IMR-90 (cell line): ENCODE measurements at regions not wholly inside any gene's neighbourhood (a gene's known extent, or its start where the extent isn't known, plus 50 kb on each side); places are given as distances from the start of the nearest gene placed in this dataset.

Experiments used
- ATAC-seq: fragments of 200-7000 bp; cut with Tn5 transposase; 2 replicates; pipeline ENCODE4 v1.9.1; 2020; ENCODE audit warnings: low read depth, mild to moderate bottlenecking, moderate library complexity
- BruUV-seq: library from RNA; stranded (reverse); fragments of 400-500 nt; replicated peaks from 2 replicates; lab custom pipeline; 2021; lab: Mats Ljungman, UMichigan
- CTCF ChIA-PET: fragments of 300-600 bp; formaldehyde crosslinking; extraction: SDS; loops from one replicate; lab custom pipeline; 2021; ENCODE audit warnings: antibody characterized with exemption; lab: Yijun Ruan, JAX
- POLR2A ChIA-PET: fragments of 300-600 bp; sonication (Branson Sonifier 250); formaldehyde crosslinking; loops from one replicate; lab custom pipeline; 2022; ENCODE audit warnings: antibody characterized with exemption; ENCODE audit not compliant: unreplicated experiment; lab: Charles Lee
- DNase-seq: peaks from one replicate; pipeline ENCODE4 v3.0.0; 2013
- H2AFZ ChIP-seq: replicated peaks from 2 replicates; pipeline ENCODE3; 2013; ENCODE audit warnings: low read length, mild to moderate bottlenecking; ENCODE audit not compliant: poor library complexity
- H2AK5ac ChIP-seq: 2 replicates; pipeline ENCODE4 v1.6.1; 2013; ENCODE audit warnings: low read depth, low read length, inconsistent platforms
- H2AK9ac ChIP-seq: replicated peaks from 2 replicates; pipeline ENCODE3; 2013; ENCODE audit warnings: mild to moderate bottlenecking, low read depth, low read length, moderate library complexity; ENCODE audit not compliant: poor library complexity
- H2BK120ac ChIP-seq: 2 replicates; pipeline ENCODE4 v1.6.1; 2013; ENCODE audit warnings: low read depth, low read length, inconsistent platforms
- H2BK15ac ChIP-seq: 3 replicates; pipeline ENCODE4 v1.6.1; 2013; ENCODE audit warnings: low read depth, low read length, inconsistent platforms
- H2BK20ac ChIP-seq: 2 replicates; pipeline ENCODE4 v1.6.1; 2013; ENCODE audit warnings: low read depth, mild to moderate bottlenecking, inconsistent platforms, low read length, moderate library complexity
- H2BK5ac ChIP-seq: 2 replicates; pipeline ENCODE4 v1.6.1; 2013; ENCODE audit warnings: mild to moderate bottlenecking, low read depth, low read length, inconsistent platforms; ENCODE audit not compliant: poor library complexity, severe bottlenecking
- H3K14ac ChIP-seq: replicated peaks from 2 replicates; pipeline ENCODE4 v1.6.1; 2013; ENCODE audit warnings: low read depth, low read length, inconsistent platforms
- H3K18ac ChIP-seq: 2 replicates; pipeline ENCODE4 v1.6.1; 2013; ENCODE audit warnings: low read depth, low read length, control low read depth
- H3K23ac ChIP-seq: 2 replicates; pipeline ENCODE4 v1.6.1; 2013; ENCODE audit warnings: low read depth, low read length, inconsistent platforms
- H3K27ac ChIP-seq: 2 replicates; pipeline ENCODE4 v1.5.1; 2013; ENCODE audit warnings: mild to moderate bottlenecking, control low read depth, low read length; ENCODE audit not compliant: insufficient read depth
- H3K27me3 ChIP-seq: 2 replicates; pipeline ENCODE4 v1.6.1; 2013; ENCODE audit warnings: low read length; ENCODE audit not compliant: control insufficient read depth, insufficient read depth
- H3K36me3 ChIP-seq: 2 replicates; pipeline ENCODE4 v1.6.1; 2013; ENCODE audit warnings: low read length, mixed read lengths; ENCODE audit not compliant: control insufficient read depth, insufficient read depth
- H3K4ac ChIP-seq: 2 replicates; pipeline ENCODE4 v1.6.1; 2013; ENCODE audit warnings: low read depth, low read length, inconsistent platforms
- H3K4me1 ChIP-seq: 2 replicates; pipeline ENCODE4 v1.6.1; 2013; ENCODE audit warnings: low read length, mixed read lengths; ENCODE audit not compliant: control insufficient read depth, insufficient read depth
- H3K4me2 ChIP-seq: 2 replicates; pipeline ENCODE4 v1.6.1; 2013; ENCODE audit warnings: low read depth, mild to moderate bottlenecking, control low read depth, low read length, moderate library complexity
- H3K4me3 ChIP-seq: 2 replicates; pipeline ENCODE4 v1.5.1; 2013; ENCODE audit warnings: low read depth, mild to moderate bottlenecking, control low read depth, low read length, moderate library complexity; ENCODE audit not compliant: insufficient read depth
- H3K56ac ChIP-seq: 2 replicates; pipeline ENCODE4 v1.6.1; 2013; ENCODE audit warnings: low read length, inconsistent platforms; ENCODE audit not compliant: insufficient read depth; ENCODE audit errors: extremely low read depth
- H3K79me1 ChIP-seq, 2 experiments: 2 replicates each; pipeline ENCODE4 v1.6.1; 2013; ENCODE audit warnings: low read length in 2 of 2, inconsistent platforms in 1 of 2, low read depth in 1 of 2
- H3K9ac ChIP-seq: 2 replicates; pipeline ENCODE4 v1.6.1; 2013; ENCODE audit warnings: low read depth, low read length, control low read depth
- H3K9me1 ChIP-seq: 2 replicates; pipeline ENCODE4 v1.6.1; 2013; ENCODE audit warnings: low read length, inconsistent platforms; ENCODE audit not compliant: insufficient read depth
- H3K9me3 ChIP-seq: 2 replicates; pipeline ENCODE4 v1.6.1; 2013; ENCODE audit warnings: low read length; ENCODE audit not compliant: control insufficient read depth, insufficient read depth
- H4K20me1 ChIP-seq: 2 replicates; pipeline ENCODE4 v1.6.1; 2013; ENCODE audit warnings: low read length, inconsistent platforms; ENCODE audit not compliant: insufficient read depth
- H4K5ac ChIP-seq: 2 replicates; pipeline ENCODE4 v1.6.1; 2013; ENCODE audit warnings: mild to moderate bottlenecking, low read depth, low read length, control low read depth
- H4K8ac ChIP-seq, 2 experiments: 2 replicates each; pipeline ENCODE4 v1.6.1; 2013; ENCODE audit warnings: low read depth in 2 of 2, low read length in 2 of 2, control low read depth in 1 of 2, inconsistent platforms in 1 of 2
- H4K91ac ChIP-seq: 2 replicates; pipeline ENCODE4 v1.6.1; 2013; ENCODE audit warnings: low read depth, low read length, inconsistent platforms; ENCODE audit not compliant: insufficient read depth
- BHLHE40 ChIP-seq: fragments of 150-350 bp; IDR thresholded peaks from 2 replicates; pipeline ENCODE4 v1.6.1; 2016; ENCODE audit warnings: mild to moderate bottlenecking, low read depth, low read length
- CEBPB ChIP-seq: IDR thresholded peaks from 2 replicates; pipeline ENCODE4 v1.6.1; 2012; ENCODE audit warnings: low read depth, low read length, improper control_type of control experiment
- CHD1 ChIP-seq: IDR thresholded peaks from 2 replicates; pipeline ENCODE4 v1.6.1; 2012; ENCODE audit warnings: low read depth, low read length, improper control_type of control experiment
- FOS ChIP-seq: fragments of 150-350 bp; IDR thresholded peaks from 2 replicates; pipeline ENCODE4 v1.6.1; 2016; ENCODE audit warnings: low read depth, low read length
- MAFK ChIP-seq: IDR thresholded peaks from 2 replicates; pipeline ENCODE4 v1.6.1; 2012; ENCODE audit warnings: low read depth, low read length, improper control_type of control experiment
- MAZ ChIP-seq: IDR thresholded peaks from 2 replicates; pipeline ENCODE4 v1.6.1; 2012; ENCODE audit warnings: low read depth, mild to moderate bottlenecking, low read length, improper control_type of control experiment, moderate library complexity, borderline replicate concordance
- MXI1 ChIP-seq: IDR thresholded peaks from 2 replicates; pipeline ENCODE4 v1.6.1; 2012; ENCODE audit warnings: low read depth, mild to moderate bottlenecking, low read length, moderate library complexity, borderline replicate concordance
- NFE2L2 ChIP-seq: fragments of 150-350 bp; IDR thresholded peaks from 2 replicates; pipeline ENCODE4 v1.6.1; 2016; ENCODE audit warnings: low read depth, mild to moderate bottlenecking, low read length
- POLR2A ChIP-seq: IDR thresholded peaks from 2 replicates; pipeline ENCODE4 v1.6.1; 2012; ENCODE audit warnings: mild to moderate bottlenecking, low read depth, low read length
- RAD21 ChIP-seq: IDR thresholded peaks from 2 replicates; pipeline ENCODE4 v1.6.1; 2012; ENCODE audit warnings: low read length, improper control_type of control experiment
- RCOR1 ChIP-seq: IDR thresholded peaks from 2 replicates; pipeline ENCODE4 v1.6.1; 2012; ENCODE audit warnings: mild to moderate bottlenecking, low read length, improper control_type of control experiment; ENCODE audit not compliant: insufficient replicate concordance
- RFX5 ChIP-seq: IDR thresholded peaks from 2 replicates; pipeline ENCODE4 v1.8.0; 2012; ENCODE audit warnings: low read depth, mild to moderate bottlenecking, low read length, moderate library complexity
- SMC3 ChIP-seq: fragments of 150-350 bp; IDR thresholded peaks from 2 replicates; pipeline ENCODE4 v1.6.1; 2016; ENCODE audit warnings: low read depth, mild to moderate bottlenecking, antibody characterized with exemption, low read length, moderate library complexity
- WGBS, 2 experiments: methylation state at CpG; one replicate each; pipeline versions ENCODE4 v1.1.5 to v1.1.7; 2013; ENCODE audit warnings: missing lambda C conversion rate in 2 of 2; ENCODE audit not compliant: insufficient read length in 1 of 2; ENCODE audit errors: extremely low coverage in 2 of 2; 5-methylcytosine and 5-hydroxymethylcytosine counted together
- dilution Hi-C: fragments of 300-500 bp; cut with HindIII; formaldehyde crosslinking; loops from one replicate; pipeline ENCODE4 v1.14.3; 2018; ENCODE audit warnings: low sequenced_read_pairs; ENCODE audit not compliant: unreplicated experiment
- in situ Hi-C: fragments of 300-500 bp; cut with MboI; formaldehyde crosslinking; loops from 3 replicates; pipeline ENCODE4 v1.14.3; 2019; ENCODE audit warnings: low sequenced_read_pairs, inconsistent platforms, mixed read lengths
- intact Hi-C: fragments of 100-400 bp; cut with micrococcal nuclease; formaldehyde crosslinking; loops from 2 replicates; pipeline ENCODE4 v1.10.0; 2022
- TF ChIP-seq, protein P1 (sequence below): conservative IDR thresholded peaks from 2 replicates; pipeline ENCODE4 v1.5.1; 2012; ENCODE audit warnings: mild to moderate bottlenecking, low read depth, low read length, improper control_type of control experiment
- TF ChIP-seq, protein P2 (sequence below): fragments of 150-350 bp; IDR thresholded peaks from 2 replicates; pipeline ENCODE4 v1.6.1; 2017; ENCODE audit warnings: mild to moderate bottlenecking, antibody characterized with exemption, low read length, low read depth
- TF ChIP-seq, protein P3 (sequence below): fragments of 150-350 bp; IDR thresholded peaks from 2 replicates; pipeline ENCODE4 v1.6.1; 2016; ENCODE audit warnings: low read depth, mild to moderate bottlenecking, low read length, moderate library complexity, borderline replicate concordance

DNA sequence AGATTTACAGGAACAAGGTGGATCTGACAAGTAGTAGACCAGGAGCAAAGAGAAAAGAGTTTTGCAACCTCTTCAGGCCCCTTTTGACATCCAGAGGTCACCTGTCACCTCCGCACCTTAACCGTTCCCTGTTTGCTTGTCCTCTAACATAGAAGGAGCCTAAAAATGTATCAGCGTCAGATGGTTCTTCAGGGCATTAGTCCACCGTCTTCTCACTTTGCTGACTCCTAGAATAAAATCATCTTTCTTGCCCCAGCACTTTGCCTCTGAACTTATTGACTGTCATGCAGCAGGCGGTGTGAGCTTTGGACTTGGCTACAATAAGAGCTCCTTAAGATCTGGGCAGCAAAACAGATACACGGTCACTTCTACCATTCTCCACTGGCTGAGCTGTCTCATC, 339.7 kb upstream of the B3GAT1 start:
- in situ Hi-C loops (no loop called here), dilution Hi-C loops (no loop called here), intact Hi-C loops (no loop called here)
- H3K4me3 ChIP-seq = no peak overlapping the region
- H3K23ac ChIP-seq = no peak overlapping the region
- H2BK20ac ChIP-seq = no peak overlapping the region
- no peak overlapping the region for H3K27ac ChIP-seq
- DNase-seq = no peak
- no peak overlapping the region for H3K14ac ChIP-seq
- H2BK5ac ChIP-seq = no peak overlapping the region
- BruUV-seq = no TSS peak
- no peak overlapping the region for H3K4me2 ChIP-seq
- H3K27me3 ChIP-seq = no peaks in the 10 kb centered on the region
- H2AK9ac ChIP-seq = no peak overlapping the region
- H3K36me3 ChIP-seq = no peaks in the 10 kb centered on the region
- peaks cover 52% of the 10 kb centered on the region for H3K9me3 ChIP-seq
- no peak overlapping the region for H2AFZ ChIP-seq
- no peak overlapping the region for H4K5ac ChIP-seq
- H3K4ac ChIP-seq = no peak overlapping the region
- WGBS, 2 experiments = 83% methylated on average over 4 of the region's 6 CpGs; no CpG with 5 or more reads in 1 of the 2 experiments
- H3K56ac ChIP-seq = no peak overlapping the region
- TF ChIP-seq CHD1 (no peak), BHLHE40 (no peak), RAD21 (no peak), RCOR1 (no peak), FOS (no peak), POLR2A (no peak), MAZ (no peak), MXI1 (no peak), CEBPB (no peak), SMC3 (no peak), NFE2L2 (no peak), MAFK (no peak), RFX5 (no peak)
- TF ChIP-seq, protein P1, sequence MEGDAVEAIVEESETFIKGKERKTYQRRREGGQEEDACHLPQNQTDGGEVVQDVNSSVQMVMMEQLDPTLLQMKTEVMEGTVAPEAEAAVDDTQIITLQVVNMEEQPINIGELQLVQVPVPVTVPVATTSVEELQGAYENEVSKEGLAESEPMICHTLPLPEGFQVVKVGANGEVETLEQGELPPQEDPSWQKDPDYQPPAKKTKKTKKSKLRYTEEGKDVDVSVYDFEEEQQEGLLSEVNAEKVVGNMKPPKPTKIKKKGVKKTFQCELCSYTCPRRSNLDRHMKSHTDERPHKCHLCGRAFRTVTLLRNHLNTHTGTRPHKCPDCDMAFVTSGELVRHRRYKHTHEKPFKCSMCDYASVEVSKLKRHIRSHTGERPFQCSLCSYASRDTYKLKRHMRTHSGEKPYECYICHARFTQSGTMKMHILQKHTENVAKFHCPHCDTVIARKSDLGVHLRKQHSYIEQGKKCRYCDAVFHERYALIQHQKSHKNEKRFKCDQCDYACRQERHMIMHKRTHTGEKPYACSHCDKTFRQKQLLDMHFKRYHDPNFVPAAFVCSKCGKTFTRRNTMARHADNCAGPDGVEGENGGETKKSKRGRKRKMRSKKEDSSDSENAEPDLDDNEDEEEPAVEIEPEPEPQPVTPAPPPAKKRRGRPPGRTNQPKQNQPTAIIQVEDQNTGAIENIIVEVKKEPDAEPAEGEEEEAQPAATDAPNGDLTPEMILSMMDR = no peak
- TF ChIP-seq, protein P2, sequence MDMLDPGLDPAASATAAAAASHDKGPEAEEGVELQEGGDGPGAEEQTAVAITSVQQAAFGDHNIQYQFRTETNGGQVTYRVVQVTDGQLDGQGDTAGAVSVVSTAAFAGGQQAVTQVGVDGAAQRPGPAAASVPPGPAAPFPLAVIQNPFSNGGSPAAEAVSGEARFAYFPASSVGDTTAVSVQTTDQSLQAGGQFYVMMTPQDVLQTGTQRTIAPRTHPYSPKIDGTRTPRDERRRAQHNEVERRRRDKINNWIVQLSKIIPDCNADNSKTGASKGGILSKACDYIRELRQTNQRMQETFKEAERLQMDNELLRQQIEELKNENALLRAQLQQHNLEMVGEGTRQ = no peak
- TF ChIP-seq, protein P3, sequence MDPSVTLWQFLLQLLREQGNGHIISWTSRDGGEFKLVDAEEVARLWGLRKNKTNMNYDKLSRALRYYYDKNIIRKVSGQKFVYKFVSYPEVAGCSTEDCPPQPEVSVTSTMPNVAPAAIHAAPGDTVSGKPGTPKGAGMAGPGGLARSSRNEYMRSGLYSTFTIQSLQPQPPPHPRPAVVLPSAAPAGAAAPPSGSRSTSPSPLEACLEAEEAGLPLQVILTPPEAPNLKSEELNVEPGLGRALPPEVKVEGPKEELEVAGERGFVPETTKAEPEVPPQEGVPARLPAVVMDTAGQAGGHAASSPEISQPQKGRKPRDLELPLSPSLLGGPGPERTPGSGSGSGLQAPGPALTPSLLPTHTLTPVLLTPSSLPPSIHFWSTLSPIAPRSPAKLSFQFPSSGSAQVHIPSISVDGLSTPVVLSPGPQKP = no peak
- ChIA-PET CTCF (no interaction called here), POLR2A (no interaction called here)
- H3K79me1 ChIP-seq = no peaks in the 10 kb centered on the region
- no peak overlapping the region for H2AK5ac ChIP-seq
- no peaks in the 10 kb centered on the region for H4K20me1 ChIP-seq
- no peak overlapping the region for H3K9ac ChIP-seq
- H3K18ac ChIP-seq = no peak overlapping the region
- H2BK120ac ChIP-seq = no peak overlapping the region
- no peaks in the 10 kb centered on the region for H3K4me1 ChIP-seq
- no peak overlapping the region for H2BK15ac ChIP-seq
- H4K8ac ChIP-seq = no peak overlapping the region
- ATAC-seq = no peak
- no peaks in the 10 kb centered on the region for H3K9me1 ChIP-seq
- H4K91ac ChIP-seq = no peak overlapping the region
